Activated CD4-positive, alpha-beta memory T cell treated with anti-CD3 and anti-CD28 coated beads, Interleukin-2, amount 10 ng/mL, durations not matched to agents 7 days and 5 days (primary cell): ENCODE measurements at regions not wholly inside any gene's neighbourhood (a gene's known extent, or its start where the extent isn't known, plus 50 kb on each side); places are given as distances from the start of the nearest gene placed in this dataset.
"Not testable (repeated sequence)": the region's sequence is repeated elsewhere in the genome, so short reads cannot be mapped to it uniquely, and the experiment has no call there.

Experiments used
- CTCF ChIA-PET: fragments of 350-600 bp; sonication (Branson Sonifier 250); formaldehyde crosslinking; loops from one replicate; lab custom pipeline; 2021; ENCODE audit warnings: antibody characterized with exemption, inconsistent platforms; lab: Charles Lee
- POLR2A ChIA-PET: fragments of 350-600 bp; sonication (Branson Sonifier 250); formaldehyde crosslinking; loops from one replicate; lab custom pipeline; 2021; ENCODE audit warnings: antibody characterized with exemption; lab: Charles Lee
- DNase-seq: peaks from one replicate; pipeline ENCODE4 v3.0.0-alpha.2; 2020
- H3K27ac Mint-ChIP-seq: one replicate; pipeline ENCODE4 v1.8.0; 2021; ENCODE audit warnings: mild to moderate bottlenecking, mixed read lengths
- H3K27me3 Mint-ChIP-seq: one replicate; pipeline ENCODE4 v1.8.0; 2021; ENCODE audit warnings: mixed read lengths
- H3K36me3 Mint-ChIP-seq: one replicate; pipeline ENCODE4 v1.8.0; 2021; ENCODE audit warnings: low read depth, mixed read lengths
- H3K4me1 Mint-ChIP-seq: one replicate; pipeline ENCODE4 v1.8.0; 2021; ENCODE audit warnings: mixed read lengths
- H3K4me3 Mint-ChIP-seq: one replicate; pipeline ENCODE4 v1.8.0; 2021; ENCODE audit warnings: mild to moderate bottlenecking, mixed read lengths
- H3K9me3 Mint-ChIP-seq: one replicate; pipeline ENCODE4 v1.8.0; 2021; ENCODE audit warnings: mixed read lengths

DNA sequence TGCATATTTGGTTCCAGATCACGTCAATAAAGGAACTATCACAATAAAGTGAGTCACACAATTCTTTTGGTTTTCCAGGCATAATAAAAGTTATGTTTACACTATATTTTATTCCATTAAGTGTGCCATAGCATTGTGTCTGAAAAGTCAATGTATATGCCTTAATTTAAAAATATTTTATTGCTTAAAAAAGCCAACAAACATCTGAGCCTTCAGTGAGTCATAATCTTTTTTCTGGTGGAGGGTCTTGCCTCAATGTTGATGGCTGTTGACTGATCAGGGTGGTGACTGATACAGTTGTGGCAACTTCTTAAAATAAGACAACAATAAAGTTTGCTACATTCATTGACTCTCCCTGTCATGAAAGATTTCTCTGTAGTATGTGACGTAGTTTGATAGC is 254.3 kb upstream of the SPOPL start:
- Mint-ChIP-seq H3K27me3 (no peaks in the 10 kb centered on the region), H3K4me1 (no peaks in the 10 kb centered on the region), H3K4me3 (no peak overlapping the region), H3K36me3 (no peaks in the 10 kb centered on the region), H3K27ac (no peak overlapping the region), H3K9me3 (no peaks in the 10 kb centered on the region)
- CTCF ChIA-PET, result no interaction called here
- DNase-seq, result no peak
- POLR2A ChIA-PET, result no interaction called here

DNA sequence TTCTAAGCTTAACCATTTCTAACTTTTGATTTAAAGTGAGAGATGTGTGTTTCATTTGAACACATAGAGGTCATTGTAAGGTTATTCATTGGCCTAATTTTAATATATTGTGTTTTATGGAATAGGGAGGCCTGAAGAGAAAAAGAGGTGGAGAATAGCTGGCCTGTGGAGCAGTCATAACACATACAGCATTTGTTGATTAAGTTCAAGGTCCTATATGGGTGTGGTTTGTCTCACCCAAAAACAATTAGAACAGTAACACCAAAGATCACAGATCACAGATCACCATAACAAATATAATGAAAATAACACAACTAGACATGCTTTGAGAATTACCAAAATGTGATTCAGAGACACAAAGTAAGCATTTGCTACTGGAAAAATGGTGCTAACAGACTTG is 252.4 kb upstream of the SPOPL start:
- H3K4me3 Mint-ChIP-seq, result no peak overlapping the region
- H3K27ac Mint-ChIP-seq, result no peak overlapping the region
- ChIA-PET POLR2A (no interaction called here), CTCF (no interaction called here)
- no peaks in the 10 kb centered on the region for H3K36me3 Mint-ChIP-seq
- no peaks in the 10 kb centered on the region for H3K9me3 Mint-ChIP-seq
- H3K4me1 Mint-ChIP-seq, result no peaks in the 10 kb centered on the region
- H3K27me3 Mint-ChIP-seq, result no peaks in the 10 kb centered on the region
- no peak for DNase-seq

DNA sequence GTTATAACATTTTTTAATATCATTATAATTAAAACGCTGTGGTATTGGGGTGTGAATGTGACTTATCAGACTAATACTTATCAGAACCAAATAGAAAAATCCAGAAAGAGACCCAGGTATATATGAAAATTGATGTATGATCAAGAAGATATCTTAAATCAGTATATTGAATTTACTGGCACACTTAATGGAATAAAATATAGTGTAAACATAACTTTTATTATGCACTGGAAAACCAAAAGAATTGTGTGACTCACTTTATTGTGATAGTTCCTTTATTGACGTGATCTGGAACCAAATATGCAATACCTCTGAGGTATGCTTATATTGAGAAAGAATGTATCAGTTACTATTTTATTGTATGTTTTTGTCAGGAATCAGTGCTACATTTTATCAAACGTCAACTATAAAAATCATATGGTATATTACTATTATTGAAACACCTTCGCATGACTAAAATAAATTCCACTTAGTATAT is 250.7 kb upstream of the SPOPL start:
- H3K9me3 Mint-ChIP-seq, DNase-seq, H3K36me3 Mint-ChIP-seq, H3K27ac Mint-ChIP-seq, H3K27me3 Mint-ChIP-seq, H3K4me1 Mint-ChIP-seq, H3K4me3 Mint-ChIP-seq, POLR2A ChIA-PET, CTCF ChIA-PET: not testable (repeated sequence)

DNA sequence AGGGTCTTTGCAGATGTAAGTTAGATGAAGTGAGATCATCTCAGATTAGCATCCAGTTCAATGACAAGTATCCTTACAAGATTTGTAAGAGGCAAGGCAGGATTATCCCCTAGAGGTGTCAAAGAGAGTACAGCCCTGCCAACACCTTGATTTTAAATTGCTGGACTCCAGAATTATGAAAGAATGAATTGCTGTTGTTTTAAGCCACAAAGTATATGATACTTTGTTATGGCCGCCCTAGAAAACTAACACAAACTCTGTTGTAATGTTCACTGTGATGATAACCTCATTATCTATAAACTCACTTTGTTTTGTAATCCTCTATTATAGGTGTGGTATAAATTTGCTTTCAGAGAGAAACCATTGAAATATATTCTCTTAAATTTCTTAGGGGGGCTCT is 249.0 kb upstream of the SPOPL start:
- H3K4me1 Mint-ChIP-seq, result no peaks in the 10 kb centered on the region
- POLR2A ChIA-PET, result no interaction called here
- DNase-seq, result no peak
- H3K36me3 Mint-ChIP-seq, result no peaks in the 10 kb centered on the region
- CTCF ChIA-PET, result no interaction called here
- H3K4me3 Mint-ChIP-seq, result no peak overlapping the region
- no peaks in the 10 kb centered on the region for H3K27me3 Mint-ChIP-seq
- peaks cover 4% of the 10 kb centered on the region for H3K9me3 Mint-ChIP-seq
- H3K27ac Mint-ChIP-seq, result no peak overlapping the region

DNA sequence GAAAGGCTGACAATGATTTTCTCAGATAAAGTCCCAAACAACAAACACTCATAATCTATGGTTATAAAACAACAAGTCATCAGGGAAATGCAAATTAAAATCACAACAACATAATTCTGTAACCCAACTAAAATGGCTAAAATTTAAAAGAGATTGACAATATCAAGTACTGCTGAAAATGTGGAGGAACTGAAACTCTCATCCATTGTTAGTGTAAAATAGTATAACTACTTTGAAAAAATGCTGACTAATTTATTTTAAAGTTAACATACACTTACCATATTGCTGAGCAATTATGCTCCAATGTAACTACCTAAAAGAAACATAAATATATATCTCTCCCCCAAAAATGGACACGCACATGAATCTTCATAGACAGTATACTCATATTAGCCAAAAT is 245.9 kb upstream of the SPOPL start:
- ChIA-PET POLR2A (no interaction called here), CTCF (no interaction called here)
- Mint-ChIP-seq H3K4me3 (no peak overlapping the region), H3K9me3 (peaks cover 4% of the 10 kb centered on the region), H3K27ac (no peak overlapping the region), H3K4me1 (no peaks in the 10 kb centered on the region), H3K27me3 (no peaks in the 10 kb centered on the region), H3K36me3 (no peaks in the 10 kb centered on the region)
- DNase-seq, result no peak

DNA sequence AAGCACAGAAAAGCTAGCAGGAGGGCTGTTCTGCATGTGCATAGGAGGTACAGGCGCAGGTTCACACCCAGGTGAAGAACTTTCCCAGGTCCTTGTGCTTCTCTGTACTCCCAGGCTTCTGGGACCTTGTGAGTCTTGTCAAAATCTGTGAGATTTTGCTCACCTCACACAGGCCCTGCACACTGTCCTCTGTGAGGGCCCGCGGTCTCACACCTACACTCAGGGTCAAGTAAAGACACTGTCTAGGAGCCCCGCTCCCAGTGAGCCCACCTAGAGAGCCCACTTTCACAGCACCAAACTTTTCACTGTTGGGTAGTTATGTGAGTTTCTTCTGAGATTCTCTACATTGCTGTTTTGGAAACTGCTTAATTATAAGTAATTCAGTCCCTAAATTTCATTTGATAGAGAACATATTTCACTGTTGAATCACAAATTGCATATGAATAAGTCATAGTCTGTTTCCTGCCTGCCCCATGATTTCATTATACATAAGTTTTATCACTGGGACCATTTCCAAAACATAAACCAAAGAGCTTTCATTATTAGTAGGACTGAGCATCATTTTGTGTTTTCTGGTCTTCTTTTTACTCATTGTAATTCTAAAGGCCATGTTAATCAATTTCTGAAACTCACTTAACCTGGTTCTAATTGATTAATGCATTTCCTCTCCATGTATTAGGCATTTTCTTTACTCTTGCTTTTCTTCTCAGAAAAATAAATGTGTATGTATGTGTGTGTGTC is 234.2 kb upstream of the SPOPL start:
- peaks cover 6% of the 10 kb centered on the region for H3K9me3 Mint-ChIP-seq
- CTCF ChIA-PET, result no interaction called here
- no peak overlapping the region for H3K27ac Mint-ChIP-seq

DNA sequence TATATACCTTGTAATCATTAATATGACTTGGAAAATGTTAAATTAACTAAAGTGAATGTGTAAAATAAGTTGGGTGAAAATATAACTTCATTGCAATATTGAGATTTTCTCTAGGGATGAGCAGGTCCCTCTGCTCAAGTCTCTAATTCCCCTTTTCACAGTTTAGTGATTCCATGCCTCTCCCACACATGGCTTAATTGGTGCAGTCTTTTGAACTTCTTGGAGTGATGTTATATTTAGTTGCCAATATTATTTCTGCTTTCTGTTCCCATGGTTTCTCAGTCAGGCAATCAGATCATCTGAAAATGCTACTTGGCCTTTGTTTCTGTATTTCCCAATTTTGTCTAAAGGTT is 233.7 kb upstream of the SPOPL start:
- H3K27ac Mint-ChIP-seq, result no peak overlapping the region
- H3K4me3 Mint-ChIP-seq, result no peak overlapping the region
- ChIA-PET POLR2A (no interaction called here), CTCF (no interaction called here)
- no peaks in the 10 kb centered on the region for H3K27me3 Mint-ChIP-seq
- H3K36me3 Mint-ChIP-seq, result no peaks in the 10 kb centered on the region
- no peaks in the 10 kb centered on the region for H3K4me1 Mint-ChIP-seq
- H3K9me3 Mint-ChIP-seq, result peaks cover under 1% of the 10 kb centered on the region
- no peak for DNase-seq

More for the DNA sequence above, 234.2 kb upstream of the SPOPL start:
- H3K4me1 Mint-ChIP-seq, result no peaks in the 10 kb centered on the region
- POLR2A ChIA-PET, result no interaction called here
- no peaks in the 10 kb centered on the region for H3K27me3 Mint-ChIP-seq
- no peaks in the 10 kb centered on the region for H3K36me3 Mint-ChIP-seq
- H3K4me3 Mint-ChIP-seq, result no peak overlapping the region
- no peak for DNase-seq

DNA sequence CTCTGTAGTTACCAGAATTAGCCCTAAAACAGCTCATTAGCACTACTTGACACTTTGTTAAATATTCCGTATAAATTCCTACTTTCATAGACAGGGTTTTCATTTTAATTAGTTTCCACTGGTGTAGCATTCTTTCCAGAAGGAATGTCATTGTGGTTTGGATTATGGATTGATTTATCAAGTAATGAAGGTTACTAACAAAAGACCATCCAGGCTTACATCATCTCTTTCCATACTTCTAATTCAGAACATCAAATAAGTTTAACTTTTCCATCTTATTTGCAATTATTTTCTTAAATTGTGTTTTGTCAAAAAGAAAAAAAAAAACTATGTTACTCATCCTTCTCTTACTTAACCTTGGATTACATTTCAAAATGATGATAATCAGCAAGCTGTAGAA is 231.8 kb upstream of the SPOPL start:
- no peaks in the 10 kb centered on the region for H3K36me3 Mint-ChIP-seq
- no peak for DNase-seq
- H3K9me3 Mint-ChIP-seq, result no peaks in the 10 kb centered on the region
- no peak overlapping the region for H3K4me3 Mint-ChIP-seq
- H3K4me1 Mint-ChIP-seq, result no peaks in the 10 kb centered on the region
- ChIA-PET CTCF (no interaction called here), POLR2A (no interaction called here)
- H3K27me3 Mint-ChIP-seq, result no peaks in the 10 kb centered on the region
- H3K27ac Mint-ChIP-seq, result no peak overlapping the region

DNA sequence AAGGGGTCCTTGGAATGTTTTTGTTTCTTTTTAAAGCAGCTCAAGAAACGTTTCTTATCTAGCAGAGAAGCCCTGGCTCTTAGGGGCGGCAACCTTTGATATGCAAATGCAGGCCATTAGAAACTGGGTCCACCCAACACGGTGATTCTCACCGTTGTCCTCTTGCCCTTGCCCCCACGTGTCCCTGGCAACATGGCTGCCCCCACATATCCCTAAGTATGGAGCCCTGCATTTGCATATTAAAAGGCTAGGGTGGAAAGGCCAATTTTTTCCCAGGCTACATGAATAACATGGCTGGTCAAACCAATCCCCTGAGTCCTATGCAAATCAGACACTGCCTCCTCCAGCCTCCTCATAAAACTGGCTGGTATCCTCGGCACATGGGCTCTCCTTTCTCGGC is 230.1 kb upstream of the SPOPL start:
- ChIA-PET POLR2A (no interaction called here), CTCF (no interaction called here)
- Mint-ChIP-seq H3K9me3 (no peaks in the 10 kb centered on the region), H3K36me3 (no peaks in the 10 kb centered on the region), H3K4me3 (no peak overlapping the region), H3K27ac (no peak overlapping the region), H3K4me1 (no peaks in the 10 kb centered on the region), H3K27me3 (no peaks in the 10 kb centered on the region)
- no peak for DNase-seq

DNA sequence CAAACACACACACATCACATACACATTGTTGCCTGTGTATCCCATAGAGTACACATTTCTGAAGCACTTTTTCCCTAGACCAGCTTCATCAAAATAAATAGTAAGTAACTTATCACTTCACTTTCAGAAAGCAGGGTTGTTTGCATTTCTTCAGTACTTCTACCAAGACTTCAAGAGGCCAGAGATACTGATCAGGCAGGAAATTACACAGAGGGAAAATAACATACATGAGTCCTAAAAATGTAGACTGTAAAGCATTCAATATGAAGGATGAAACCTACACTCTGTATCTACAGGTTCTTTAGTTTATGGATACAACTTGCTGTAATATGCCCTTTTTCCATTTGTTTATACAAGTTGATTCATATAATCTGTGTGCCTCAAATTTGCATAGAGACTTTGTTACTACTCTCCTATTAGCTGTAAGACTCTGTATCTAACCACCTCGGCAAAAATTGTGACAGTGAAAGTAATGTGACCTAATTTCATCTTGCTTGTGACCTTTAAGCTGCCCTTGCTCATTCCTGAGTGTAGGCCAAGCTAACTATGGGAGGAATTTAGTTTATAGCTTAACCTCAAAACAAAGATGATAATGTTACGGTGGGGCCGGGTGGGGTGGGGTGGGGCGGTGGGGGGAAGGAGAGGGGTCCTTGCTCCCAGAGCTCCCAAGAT is 228.9 kb upstream of the SPOPL start:
- DNase-seq, result no peak
- Mint-ChIP-seq H3K36me3 (no peaks in the 10 kb centered on the region), H3K4me1 (no peaks in the 10 kb centered on the region), H3K27ac (no peak overlapping the region), H3K27me3 (no peaks in the 10 kb centered on the region), H3K4me3 (no peak overlapping the region), H3K9me3 (no peaks in the 10 kb centered on the region)
- POLR2A ChIA-PET, result no interaction called here
- CTCF ChIA-PET, result no interaction called here

DNA sequence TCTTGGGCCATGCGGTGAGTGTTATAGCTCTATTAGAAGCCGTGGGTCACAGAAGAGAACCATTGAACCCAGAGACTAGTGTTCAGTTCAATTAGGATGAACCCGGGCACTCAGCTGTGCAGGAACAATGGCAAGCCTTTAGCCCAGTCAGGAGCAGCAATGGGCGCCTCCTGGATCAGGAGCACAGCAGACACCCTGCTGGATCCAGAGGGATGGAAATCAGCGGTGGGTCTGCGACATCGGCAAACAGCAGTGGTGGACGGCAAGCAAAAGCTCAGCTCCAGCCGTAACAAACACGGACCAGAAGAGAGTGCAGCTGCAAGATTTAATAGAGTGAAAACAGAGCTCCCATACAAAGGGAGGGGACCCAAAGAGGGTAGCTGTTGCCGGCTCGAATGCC is 228.3 kb upstream of the SPOPL start:
- POLR2A ChIA-PET, DNase-seq, H3K9me3 Mint-ChIP-seq, H3K27me3 Mint-ChIP-seq, H3K4me1 Mint-ChIP-seq, H3K27ac Mint-ChIP-seq, CTCF ChIA-PET, H3K4me3 Mint-ChIP-seq, H3K36me3 Mint-ChIP-seq: not testable (repeated sequence)

DNA sequence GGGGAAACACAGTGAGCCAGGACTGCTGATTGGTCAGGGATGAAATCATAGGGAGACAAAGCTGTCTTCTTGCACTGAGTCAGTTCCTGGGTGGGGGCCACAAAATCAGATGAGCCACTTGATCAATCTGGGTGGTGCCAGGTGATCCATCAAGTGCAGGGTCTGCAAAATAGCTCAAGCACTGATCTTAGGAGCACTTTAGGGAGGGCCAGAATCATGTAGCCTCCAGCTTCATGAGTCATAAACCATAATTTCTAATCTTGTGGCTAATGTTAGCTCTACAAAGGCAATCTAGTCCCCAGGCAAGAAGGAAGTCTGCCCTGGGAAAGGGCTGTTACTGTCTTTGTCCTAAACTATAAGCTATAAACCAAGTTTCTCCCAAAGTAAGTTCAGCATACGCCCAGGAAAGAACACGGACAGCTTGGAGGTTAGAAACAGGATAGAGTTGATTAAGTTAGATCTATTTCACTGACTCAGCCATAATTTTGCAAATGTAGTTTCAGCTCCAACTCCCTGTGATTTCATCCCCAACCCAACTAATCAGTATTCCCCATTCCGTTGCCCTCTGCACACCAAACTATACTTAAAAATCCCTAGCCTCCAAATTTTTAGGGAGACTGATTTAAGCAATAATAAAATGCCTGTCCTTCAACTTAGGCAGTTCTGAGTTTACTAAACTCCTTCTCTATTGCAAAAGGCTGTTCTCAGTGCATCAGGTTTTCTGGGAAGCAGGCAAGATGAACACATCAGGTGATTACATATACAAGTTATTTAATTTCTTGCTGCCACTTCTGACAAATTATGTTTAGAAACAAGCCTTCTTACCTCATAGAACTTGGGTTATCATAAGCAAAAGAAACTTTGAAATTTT is 226.9 kb upstream of the SPOPL start:
- Mint-ChIP-seq H3K4me1 (no peaks in the 10 kb centered on the region), H3K36me3 (no peaks in the 10 kb centered on the region), H3K27me3 (no peaks in the 10 kb centered on the region), H3K4me3 (no peak overlapping the region), H3K27ac (no peak overlapping the region), H3K9me3 (no peaks in the 10 kb centered on the region)
- DNase-seq, result no peak
- ChIA-PET CTCF (no interaction called here), POLR2A (no interaction called here)

DNA sequence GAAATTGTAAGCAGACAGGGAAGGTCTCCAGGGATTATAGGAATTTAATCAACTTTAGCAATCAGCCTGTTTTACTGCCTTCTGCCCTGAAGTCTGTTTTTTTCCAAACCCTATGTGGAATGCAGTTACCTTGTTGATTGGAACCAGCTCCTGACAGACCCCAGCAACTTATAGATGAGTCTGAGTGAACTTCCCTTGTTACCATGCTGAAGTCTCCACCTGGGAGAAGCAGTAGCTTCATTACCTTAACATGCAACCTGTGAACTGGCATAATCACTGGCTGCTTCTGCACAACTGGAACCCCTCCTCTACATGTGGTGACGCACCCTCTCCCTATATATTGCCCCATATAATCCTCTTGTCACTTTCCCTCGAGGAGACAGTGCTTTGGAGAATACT is 226.3 kb upstream of the SPOPL start:
- DNase-seq, result no peak
- no peaks in the 10 kb centered on the region for H3K9me3 Mint-ChIP-seq
- POLR2A ChIA-PET, result no interaction called here
- CTCF ChIA-PET, result no interaction called here
- H3K4me1 Mint-ChIP-seq, result no peaks in the 10 kb centered on the region
- no peaks in the 10 kb centered on the region for H3K27me3 Mint-ChIP-seq
- H3K36me3 Mint-ChIP-seq, result no peaks in the 10 kb centered on the region
- H3K4me3 Mint-ChIP-seq, result no peak overlapping the region
- H3K27ac Mint-ChIP-seq, result no peak overlapping the region
